ENCODE measurements at regions not wholly inside any gene's neighbourhood (a gene's known extent, or its start where the extent isn't known, plus 50 kb on each side); places are given as distances from the start of the nearest gene placed in this dataset.

GRCh38 chr13:37390735-37391134, 207.8 kb downstream of the POSTN start:
- TF ChIP-seq CTCF (IDR thresholded peaks at IDR 0.05) (no peak), ZFX (IDR thresholded peaks at IDR 0.05; ENCODE audit: borderline replicate concordance) (no peak)
